Esophagus squamous epithelium (tissue), 5 donors: ENCODE measurements at regions not wholly inside any gene's neighbourhood (a gene's known extent, or its start where the extent isn't known, plus 50 kb on each side); places are given as distances from the start of the nearest gene placed in this dataset.

ENCODE experiments used
- DNase-seq: peaks from one replicate; lab custom pipeline; 2025; lab: John Stamatoyannopoulos, UW
- H3K27ac ChIP-seq, 4 donors: fragments of 200-600 bp; sonication (generic); one replicate each; pipeline ENCODE4 v1.5.1; 2016 to 2019; ENCODE audit warnings: mild to moderate bottlenecking in 1 of 4
- H3K27me3 ChIP-seq, 4 donors: fragments of 200-600 bp; sonication (generic); 1 replicate in 3 of 4; 2 replicates in 1 of 4; pipeline versions ENCODE4 v1.5.1 to v1.6.0; 2017 to 2021; ENCODE audit warnings: antibody characterized with exemption in 1 of 4
- H3K36me3 ChIP-seq, 3 donors: fragments of 200-600 bp; sonication (generic); one replicate each; pipeline ENCODE4 v1.5.1; 2016 to 2019
- H3K4me1 ChIP-seq, 3 donors: fragments of 200-600 bp; sonication (generic); one replicate each; pipeline ENCODE4 v1.5.1; 2017 to 2019
- H3K4me3 ChIP-seq, 4 donors: fragments of 200-600 bp; sonication (generic); 1 replicate in 3 of 4; 2 replicates in 1 of 4; pipeline ENCODE4 v1.5.1; 2016 to 2019; ENCODE audit warnings: mild to moderate bottlenecking in 2 of 4, moderate library complexity in 1 of 4
- H3K9me3 ChIP-seq, 3 donors: fragments of 200-600 bp; sonication (generic); one replicate each; pipeline ENCODE4 v1.5.1; 2016 to 2019
- CTCF ChIP-seq, 6 experiments: fragments of 450-650 bp in 4 of 6; fragments of 200-600 bp in 2 of 6; sonication (generic) in 2 of 6; IDR thresholded peaks; one replicate each; pipeline ENCODE4 v1.5.1; 2016 to 2019; ENCODE audit warnings: antibody characterized with exemption in 6 of 6, mild to moderate bottlenecking in 4 of 6, moderate library complexity in 4 of 6
- POLR2A ChIP-seq, 4 donors: fragments of 450-650 bp; IDR thresholded peaks; one replicate each; pipeline ENCODE4 v1.6.1; 2017; ENCODE audit warnings: antibody characterized with exemption in 4 of 4, mild to moderate bottlenecking in 4 of 4, moderate library complexity in 3 of 4
- WGBS, 2 donors: methylation state at CpG; one replicate each; pipeline ENCODE4 v1.1.5; 2018; 5-methylcytosine and 5-hydroxymethylcytosine counted together
- intact Hi-C: fragments of 100-400 bp; cut with DNase I; formaldehyde crosslinking; loops from one replicate; pipeline ENCODE4 v1.15.0; 2022
- donor health status: DM: yes; HTN: yes; CAD: no.

GRCh38 chr9:2299843-2300205 lies 284.7 kb downstream of the SMARCA2 start:
- Histone ChIP-seq H3K9me3 (no peaks in the 10 kb centered on the region), H3K27ac (no peak overlapping the region), H3K36me3 (no peaks in the 10 kb centered on the region), H3K4me3 (no peak overlapping the region), H3K27me3 (no peaks in the 10 kb centered on the region), H3K4me1 (no peaks in the 10 kb centered on the region)
- TF ChIP-seq CTCF (IDR thresholded peaks at IDR 0.05) = no peak
- intact Hi-C loops = no loop called here
- WGBS, 2 donors = 85 to 89% methylated on average over 4 of the region's 4 CpGs
- DNase-seq = no peak

GRCh38 chr9:2300325-2300724 lies 285.2 kb downstream of the SMARCA2 start:
- no peaks in the 10 kb centered on the region for H3K36me3 ChIP-seq
- no peaks in the 10 kb centered on the region for H3K4me1 ChIP-seq
- no peak for DNase-seq
- H3K9me3 ChIP-seq = no peaks in the 10 kb centered on the region
- intact Hi-C loops = no loop called here
- no peak overlapping the region for H3K4me3 ChIP-seq
- H3K27me3 ChIP-seq = no peaks in the 10 kb centered on the region
- no peak for TF ChIP-seq POLR2A (IDR thresholded peaks at IDR 0.05)
- no peak for TF ChIP-seq CTCF (IDR thresholded peaks at IDR 0.05)
- no peak overlapping the region for H3K27ac ChIP-seq

- Histone ChIP-seq H3K9me3 (no peaks in the 10 kb centered on the region), H3K4me1 (no peaks in the 10 kb centered on the region), H3K4me3 (no peak overlapping the region), H3K27me3 (no peaks in the 10 kb centered on the region), H3K27ac (peak overlapping the region in 1 of 4 donors; percentile 42), H3K36me3 (no peaks in the 10 kb centered on the region)
- WGBS, 2 donors = 61 to 81% methylated on average over 2 of the region's 2 CpGs
- no peak for DNase-seq
- TF ChIP-seq CTCF (IDR thresholded peaks at IDR 0.05) = no peak
- no peak for TF ChIP-seq POLR2A (IDR thresholded peaks at IDR 0.05)
- intact Hi-C loops = no loop called here
Measured at GRCh38 chr9:2302606-2303005, 287.5 kb downstream of the SMARCA2 start.

GRCh38 chr9:2303056-2303455 lies 287.9 kb downstream of the SMARCA2 start:
- Histone ChIP-seq H3K4me3 (no peak overlapping the region), H3K27ac (no peak overlapping the region), H3K9me3 (no peaks in the 10 kb centered on the region), H3K27me3 (no peaks in the 10 kb centered on the region), H3K4me1 (no peaks in the 10 kb centered on the region), H3K36me3 (no peaks in the 10 kb centered on the region)
- no peak for DNase-seq
- 85 to 92% methylated on average over 2 to 3 of the region's 3 CpGs for WGBS, 2 donors
- TF ChIP-seq CTCF (IDR thresholded peaks at IDR 0.05) (no peak), POLR2A (IDR thresholded peaks at IDR 0.05) (no peak)
- intact Hi-C loops = no loop called here

GRCh38 chr9:2307480-2307879 lies 292.3 kb downstream of the SMARCA2 start:
- Histone ChIP-seq H3K4me3 (no peak overlapping the region), H3K27me3 (no peaks in the 10 kb centered on the region), H3K4me1 (no peaks in the 10 kb centered on the region), H3K36me3 (no peaks in the 10 kb centered on the region), H3K9me3 (peaks cover 0 to 12% (median 5%) of the 10 kb centered on the region in 3 donors), H3K27ac (no peak overlapping the region)
- WGBS, 2 donors = 56 to 62% methylated on average over 4 of the region's 4 CpGs
- DNase-seq = no peak
- TF ChIP-seq CTCF (IDR thresholded peaks at IDR 0.05) (no peak), POLR2A (IDR thresholded peaks at IDR 0.05) (no peak)
- intact Hi-C loops = no loop called here
